A673 (cell line): ENCODE measurements at regions not wholly inside any gene's neighbourhood (a gene's known extent, or its start where the extent isn't known, plus 50 kb on each side); places are given as distances from the start of the nearest gene placed in this dataset.

Experiments
- BruUV-seq: library from RNA; stranded (reverse); fragments of 400-500 nt; replicated peaks from 2 replicates; lab custom pipeline; 2021; lab: Mats Ljungman, UMichigan
- CTCF ChIA-PET: fragments of 300-600 bp; sonication (Branson Sonifier 250); formaldehyde crosslinking; loops from one replicate; lab custom pipeline; 2022; ENCODE audit warnings: antibody characterized with exemption; lab: Charles Lee
- POLR2A ChIA-PET: fragments of 300-600 bp; sonication (Branson Sonifier 250); formaldehyde crosslinking; loops from one replicate; lab custom pipeline; 2022; ENCODE audit warnings: antibody characterized with exemption; ENCODE audit not compliant: low non-redundant PET; lab: Charles Lee
- DNase-seq: peaks from one replicate; pipeline ENCODE4 v3.0.0-alpha.2; 2015; ENCODE audit warnings: low spot score
- H3K27ac ChIP-seq: fragments of 200-600 bp; sonication (generic); 2 replicates; pipeline ENCODE4 v1.5.1; 2016; ENCODE audit warnings: mixed run types, low read depth, mild to moderate bottlenecking, mixed read lengths, antibody characterized with exemption, low read length; ENCODE audit not compliant: poor library complexity, severe bottlenecking
- H3K27me3 ChIP-seq: fragments of 200-600 bp; sonication (generic); replicated peaks from 2 replicates; pipeline ENCODE4 v1.6.1; 2017; ENCODE audit warnings: mixed run types, low read depth, mild to moderate bottlenecking, mixed read lengths, antibody characterized with exemption, low read length; ENCODE audit not compliant: insufficient read depth, poor library complexity
- H3K36me3 ChIP-seq: fragments of 200-600 bp; sonication (generic); 2 replicates; pipeline ENCODE4 v1.6.1; 2016; ENCODE audit warnings: mixed run types, mild to moderate bottlenecking, mixed read lengths, antibody characterized with exemption, low read length; ENCODE audit not compliant: insufficient read depth, poor library complexity, severe bottlenecking
- H3K4me1 ChIP-seq: fragments of 200-600 bp; sonication (generic); 2 replicates; pipeline ENCODE4 v1.6.1; 2017; ENCODE audit warnings: mixed run types, mild to moderate bottlenecking, mixed read lengths, antibody characterized with exemption, low read length; ENCODE audit not compliant: insufficient read depth, poor library complexity, severe bottlenecking
- H3K4me3 ChIP-seq: fragments of 200-600 bp; sonication (generic); 2 replicates; pipeline ENCODE4 v1.5.1; 2016; ENCODE audit warnings: low read depth, mixed run types, mild to moderate bottlenecking, mixed read lengths, low read length; ENCODE audit not compliant: poor library complexity, severe bottlenecking
- H3K9me3 ChIP-seq: fragments of 200-600 bp; sonication (generic); 2 replicates; pipeline ENCODE4 v1.6.1; 2016; ENCODE audit warnings: mixed run types, low read depth, mild to moderate bottlenecking, mixed read lengths, antibody characterized with exemption, low read length; ENCODE audit not compliant: poor library complexity, severe bottlenecking
- CTCF ChIP-seq: fragments of 300-800, 200-600 bp; sonication (generic); conservative IDR thresholded peaks from 2 replicates; pipeline ENCODE4 v1.5.1; 2017; ENCODE audit warnings: low read depth, mild to moderate bottlenecking, antibody characterized with exemption, low read length, moderate library complexity, mixed read lengths
- EZH2 ChIP-seq: fragments of 200-600 bp; sonication (generic); IDR thresholded peaks from 2 replicates; pipeline ENCODE4 v1.6.1; 2017; ENCODE audit warnings: borderline replicate concordance, low read depth, mild to moderate bottlenecking, mixed read lengths, antibody characterized with exemption, low read length; ENCODE audit not compliant: poor library complexity, severe bottlenecking
- intact Hi-C: fragments of 100-400 bp; cut with micrococcal nuclease; formaldehyde crosslinking; loops from one replicate; pipeline ENCODE4 v1.10.0; 2022; ENCODE audit not compliant: unreplicated experiment

- no peak overlapping the region for H3K4me3 ChIP-seq
- BruUV-seq = no TSS peak
- H3K36me3 ChIP-seq = no peaks in the 10 kb centered on the region
- H3K9me3 ChIP-seq = peaks cover 3% of the 10 kb centered on the region
- no peak for TF ChIP-seq EZH2
- TF ChIP-seq CTCF = no peak
- no peaks in the 10 kb centered on the region for H3K27me3 ChIP-seq
- H3K4me1 ChIP-seq = no peaks in the 10 kb centered on the region
- intact Hi-C loops = no loop called here
- CTCF ChIA-PET = no interaction called here
- DNase-seq = no peak
- no peak overlapping the region for H3K27ac ChIP-seq
- POLR2A ChIA-PET = no interaction called here
These were observed 396.8 kb downstream of the NPIPA8 start for GRCh38 chr16:17939723-17940122.

DNA sequence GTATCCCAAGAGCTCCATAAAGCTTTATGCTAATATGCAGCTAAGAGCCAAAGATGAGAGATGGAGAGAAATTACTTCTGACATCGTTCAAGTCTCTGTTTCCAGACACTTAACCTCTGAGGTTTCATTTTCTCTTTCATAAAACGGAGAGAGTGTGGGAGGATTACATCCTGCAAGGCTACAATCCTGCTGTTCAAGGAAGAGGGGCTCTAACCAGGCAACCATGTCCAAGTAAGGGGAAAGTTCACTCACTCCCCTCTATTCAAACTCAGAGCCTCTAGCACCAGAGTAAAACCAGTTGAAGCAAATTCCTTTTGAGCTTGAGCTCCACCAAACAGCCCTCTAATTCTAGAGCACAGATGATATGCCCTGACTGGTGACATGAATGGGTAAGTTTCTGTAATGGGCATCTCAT is 397.4 kb downstream of the NPIPA8 start:
- no peak overlapping the region for H3K27ac ChIP-seq
- no peak for TF ChIP-seq EZH2
- TF ChIP-seq CTCF = no peak
- no peaks in the 10 kb centered on the region for H3K27me3 ChIP-seq
- no peak for DNase-seq
- intact Hi-C loops = no loop called here
- ChIA-PET CTCF (no interaction called here), POLR2A (no interaction called here)
- no TSS peak for BruUV-seq
- no peaks in the 10 kb centered on the region for H3K36me3 ChIP-seq
- H3K4me3 ChIP-seq = no peak overlapping the region
- no peaks in the 10 kb centered on the region for H3K4me1 ChIP-seq
- peaks cover 2% of the 10 kb centered on the region for H3K9me3 ChIP-seq

- no peaks in the 10 kb centered on the region for H3K4me1 ChIP-seq
- intact Hi-C loops = no loop called here
- H3K27ac ChIP-seq = no peak overlapping the region
- no peaks in the 10 kb centered on the region for H3K27me3 ChIP-seq
- no peaks in the 10 kb centered on the region for H3K36me3 ChIP-seq
- CTCF ChIA-PET = no interaction called here
- TF ChIP-seq CTCF = no peak
- TF ChIP-seq EZH2 = no peak
- DNase-seq = no peak
- H3K4me3 ChIP-seq = no peak overlapping the region
- no TSS peak for BruUV-seq
- POLR2A ChIA-PET = no interaction called here
- no peaks in the 10 kb centered on the region for H3K9me3 ChIP-seq
These were observed 398.0 kb downstream of the NPIPA8 start for GRCh38 chr16:17938546-17938945.
